ENCODE measurements at regions not wholly inside any gene's neighbourhood (a gene's known extent, or its start where the extent isn't known, plus 50 kb on each side); places are given as distances from the start of the nearest gene placed in this dataset.
A peak's percentile ranks its signal among the peaks of the same experiment; 100 is the strongest.

GRCh38 chr3:5531741-5532290 is 344.3 kb downstream of the EDEM1 start:
- no peak for FAIRE-seq
- 8% methylated on average over 3 of the region's 3 CpGs for WGBS (ENCODE audit: missing lambda C conversion rate)
- H3K4me3 ChIP-seq, result no peak overlapping the region
- no peaks in the 10 kb centered on the region for H3K9me3 ChIP-seq
- H3K4me1 ChIP-seq, result no peaks in the 10 kb centered on the region
- no peak overlapping the region for H3K4me2 ChIP-seq
- no peak for ATAC-seq
- TF ChIP-seq ELK1 (IDR thresholded peaks at IDR 0.05; ENCODE audit: low read depth, low read length) (no peak), RNF2 (IDR thresholded peaks at IDR 0.05; ENCODE audit: borderline replicate concordance, low read depth) (no peak), HOXB13 (CRISPR knock-in tag; IDR thresholded peaks at IDR 0.05; ENCODE audit: low read depth) (no peak), TP53 (CRISPR knock-in tag; IDR thresholded peaks at IDR 0.05) (no peak), EHF (CRISPR knock-in tag; IDR thresholded peaks at IDR 0.05) (no peak), ATOH8 (CRISPR knock-in tag; IDR thresholded peaks at IDR 0.05; ENCODE audit: low read depth) (no peak), PBX3 (IDR thresholded peaks at IDR 0.05) (no peak), CEBPB (IDR thresholded peaks at IDR 0.05) (no peak), MAZ (IDR thresholded peaks at IDR 0.05; ENCODE audit: borderline replicate concordance, low read depth, low read length) (no peak), HEYL (CRISPR knock-in tag; IDR thresholded peaks at IDR 0.05) (no peak)
- POLR2A ChIA-PET, result no interaction called here
- no peak for DNase-seq (ENCODE audit: low read depth in 1 of 2, low spot score in 1 of 2)
- no peak overlapping the region for H3K27ac ChIP-seq
- CTCF ChIA-PET, result no interaction called here

- CTCF ChIA-PET, result no interaction called here
- WGBS (ENCODE audit: missing lambda C conversion rate), result 90% methylated on average over 13 of the region's 13 CpGs
- FAIRE-seq, result peak; percentile 49
- no peaks in the 10 kb centered on the region for H3K4me1 ChIP-seq
- no peak for TF ChIP-seq CEBPB (IDR thresholded peaks at IDR 0.05)
- no peak for TF ChIP-seq ATOH8 (CRISPR knock-in tag; IDR thresholded peaks at IDR 0.05; ENCODE audit: low read depth)
- TF ChIP-seq USF2 (IDR thresholded peaks at IDR 0.05), result no peak
- no peak for TF ChIP-seq JUN (IDR thresholded peaks at IDR 0.05)
- TF ChIP-seq RARB (CRISPR knock-in tag; IDR thresholded peaks at IDR 0.05), result no peak
- TF ChIP-seq MAFK (IDR thresholded peaks at IDR 0.05; ENCODE audit: partially characterized antibody), result no peak
- TF ChIP-seq RNF2 (IDR thresholded peaks at IDR 0.05; ENCODE audit: borderline replicate concordance, low read depth), result no peak
- no peak for DNase-seq (ENCODE audit: low read depth in 1 of 2, low spot score in 1 of 2)
- peaks cover 5% of the 10 kb centered on the region; the same call in 1 of the 3 replicates for H3K9me3 ChIP-seq
- H3K4me2 ChIP-seq, result no peak overlapping the region
- no peak overlapping the region for H3K4me3 ChIP-seq
- H3K27ac ChIP-seq, result no peak overlapping the region
- ATAC-seq, result no peak
- POLR2A ChIA-PET, result no interaction called here
These were observed 353.0 kb downstream of the EDEM1 start for GRCh38 chr3:5540532-5540931.

GRCh38 chr3:5542472-5542871 is 355.0 kb downstream of the EDEM1 start:
- CTCF ChIA-PET, result no interaction called here
- Histone ChIP-seq H3K9me3 (peaks cover 5% of the 10 kb centered on the region; the same call in 1 of the 3 replicates), H3K4me3 (no peak overlapping the region), H3K4me1 (no peaks in the 10 kb centered on the region), H3K4me2 (no peak overlapping the region), H3K27ac (no peak overlapping the region)
- DNase-seq (ENCODE audit: low read depth in 1 of 2, low spot score in 1 of 2) (no peak), FAIRE-seq (peak; percentile 23), ATAC-seq (no peak)
- TF ChIP-seq ELK1 (IDR thresholded peaks at IDR 0.05; ENCODE audit: low read depth, low read length) (no peak), PBX3 (IDR thresholded peaks at IDR 0.05) (no peak), REST (IDR thresholded peaks at IDR 0.05) (no peak), ZFP36 (IDR thresholded peaks at IDR 0.05; ENCODE audit: borderline replicate concordance, partially characterized antibody) (no peak)
- WGBS (ENCODE audit: missing lambda C conversion rate), result 48% methylated on average over 2 of the region's 2 CpGs
- POLR2A ChIA-PET, result no interaction called here

All from A549 (cell line).